HEK293 (cell line): ENCODE measurements at regions not wholly inside any gene's neighbourhood (a gene's known extent, or its start where the extent isn't known, plus 50 kb on each side); places are given as distances from the start of the nearest gene placed in this dataset.
A peak's percentile ranks its signal among the peaks of the same experiment; 100 is the strongest.

ENCODE experiments used
- CTCF ChIA-PET: fragments of 350-600 bp; formaldehyde crosslinking; extraction: SDS; loops from one replicate; lab custom pipeline; 2021; ENCODE audit warnings: antibody characterized with exemption; lab: Yijun Ruan, JAX
- POLR2A ChIA-PET: fragments of 300-600 bp; formaldehyde crosslinking; extraction: SDS; loops from one replicate; lab custom pipeline; 2020; ENCODE audit warnings: antibody characterized with exemption, inconsistent platforms; lab: Yijun Ruan, JAX
- H3K27ac ChIP-seq: fragments of 200-500 bp; sonication (Bioruptor generic); 2 replicates; pipeline ENCODE4 v1.5.1; 2014; ENCODE audit warnings: low read depth, low read length, control low read depth, inconsistent platforms; ENCODE audit errors: extremely low read depth
- H3K36me3 ChIP-seq, 2 experiments: fragments of 200-500 bp in 1 of 2; sonication (Bioruptor generic) in 1 of 2; 1 replicate in 1 of 2; 2 replicates in 1 of 2; pipeline ENCODE4 v1.5.1; 2014 to 2017; ENCODE audit warnings: inconsistent platforms in 2 of 2, low read length in 2 of 2; ENCODE audit not compliant: control insufficient read depth in 2 of 2, insufficient read depth in 1 of 2
- H3K4me1 ChIP-seq: fragments of 200-500 bp; sonication (Bioruptor generic); 2 replicates; pipeline ENCODE4 v1.5.1; 2014; ENCODE audit warnings: mild to moderate bottlenecking, low read length, inconsistent platforms; ENCODE audit not compliant: control insufficient read depth, insufficient read depth
- H3K4me3 ChIP-seq: 2 replicates; pipeline ENCODE4 v1.5.1; 2011; ENCODE audit warnings: low read depth, mild to moderate bottlenecking, control low read depth, low read length, moderate library complexity
- H3K9me3 ChIP-seq: fragments of 200-500 bp; sonication (Bioruptor generic); 2 replicates; pipeline ENCODE4 v1.5.1; 2014; ENCODE audit warnings: low read depth, low read length, inconsistent platforms; ENCODE audit not compliant: control insufficient read depth, insufficient read depth
- REPIN1 ChIP-seq: fragments of 450-650 bp; formaldehyde crosslinking; IDR thresholded peaks from 2 replicates; pipeline ENCODE4 v1.5.1; 2017; ENCODE audit warnings: missing biosample characterization, missing genetic modification characterization, low read depth
- ZBTB8A ChIP-seq: fragments of 450-650 bp; formaldehyde crosslinking; IDR thresholded peaks from 2 replicates; pipeline ENCODE4 v1.5.1; 2016; ENCODE audit warnings: missing biosample characterization, missing genetic modification characterization
- ZNF133 ChIP-seq: fragments of 450-650 bp; formaldehyde crosslinking; IDR thresholded peaks from 2 replicates; pipeline ENCODE4 v1.5.1; 2016; ENCODE audit warnings: missing biosample characterization, missing genetic modification characterization
- ZNF138 ChIP-seq: fragments of 450-650 bp; formaldehyde crosslinking; IDR thresholded peaks from 2 replicates; pipeline ENCODE4 v1.5.1; 2016; ENCODE audit warnings: missing biosample characterization, missing genetic modification characterization, borderline replicate concordance
- ZNF16 ChIP-seq: fragments of 450-650 bp; formaldehyde crosslinking; IDR thresholded peaks from 2 replicates; pipeline ENCODE4 v1.5.1; 2016; ENCODE audit warnings: low read depth, missing biosample characterization, missing genetic modification characterization
- ZNF169 ChIP-seq: fragments of 450-650 bp; formaldehyde crosslinking; IDR thresholded peaks from 2 replicates; pipeline ENCODE4 v1.5.1; 2016; ENCODE audit warnings: missing biosample characterization, missing genetic modification characterization
- ZNF24 ChIP-seq: fragments of 450-650 bp; formaldehyde crosslinking; IDR thresholded peaks from 2 replicates; pipeline ENCODE4 v1.5.1; 2016; ENCODE audit warnings: missing biosample characterization, missing genetic modification characterization
- ZNF292 ChIP-seq: fragments of 450-650 bp; formaldehyde crosslinking; IDR thresholded peaks from 2 replicates; pipeline ENCODE4 v1.5.1; 2016; ENCODE audit warnings: low read depth, missing biosample characterization, missing genetic modification characterization, borderline replicate concordance
- ZNF335 ChIP-seq: fragments of 450-650 bp; formaldehyde crosslinking; conservative IDR thresholded peaks from 2 replicates; pipeline ENCODE4 v1.5.1; 2016; ENCODE audit warnings: missing biosample characterization, missing genetic modification characterization
- ZNF341 ChIP-seq: fragments of 450-650 bp; formaldehyde crosslinking; IDR thresholded peaks from 2 replicates; pipeline ENCODE4; 2016; ENCODE audit warnings: low read depth, missing biosample characterization, missing genetic modification characterization
- ZNF529 ChIP-seq: fragments of 450-650 bp; formaldehyde crosslinking; IDR thresholded peaks from 2 replicates; pipeline ENCODE4 v1.5.1; 2017; ENCODE audit warnings: missing genetic modification characterization, missing biosample characterization; ENCODE audit not compliant: insufficient replicate concordance
- ZNF548 ChIP-seq: fragments of 450-650 bp; formaldehyde crosslinking; IDR thresholded peaks from 2 replicates; pipeline ENCODE4 v1.5.1; 2016; ENCODE audit warnings: missing biosample characterization, missing genetic modification characterization
- ZNF585B ChIP-seq: fragments of 450-650 bp; formaldehyde crosslinking; IDR thresholded peaks from 2 replicates; pipeline ENCODE4 v1.5.1; 2016; ENCODE audit warnings: missing biosample characterization, missing genetic modification characterization
- ZNF623 ChIP-seq: fragments of 450-650 bp; formaldehyde crosslinking; IDR thresholded peaks from 2 replicates; pipeline ENCODE4 v1.5.1; 2016; ENCODE audit warnings: missing biosample characterization, missing genetic modification characterization
- ZNF624 ChIP-seq: fragments of 450-650 bp; formaldehyde crosslinking; IDR thresholded peaks from 2 replicates; pipeline ENCODE4 v1.5.1; 2017; ENCODE audit warnings: missing biosample characterization, missing genetic modification characterization
- TF ChIP-seq, protein P1 (sequence below): fragments of 450-650 bp; formaldehyde crosslinking; IDR thresholded peaks from 2 replicates; pipeline ENCODE4 v1.5.1; 2016; ENCODE audit warnings: missing biosample characterization, missing genetic modification characterization, borderline replicate concordance

DNA sequence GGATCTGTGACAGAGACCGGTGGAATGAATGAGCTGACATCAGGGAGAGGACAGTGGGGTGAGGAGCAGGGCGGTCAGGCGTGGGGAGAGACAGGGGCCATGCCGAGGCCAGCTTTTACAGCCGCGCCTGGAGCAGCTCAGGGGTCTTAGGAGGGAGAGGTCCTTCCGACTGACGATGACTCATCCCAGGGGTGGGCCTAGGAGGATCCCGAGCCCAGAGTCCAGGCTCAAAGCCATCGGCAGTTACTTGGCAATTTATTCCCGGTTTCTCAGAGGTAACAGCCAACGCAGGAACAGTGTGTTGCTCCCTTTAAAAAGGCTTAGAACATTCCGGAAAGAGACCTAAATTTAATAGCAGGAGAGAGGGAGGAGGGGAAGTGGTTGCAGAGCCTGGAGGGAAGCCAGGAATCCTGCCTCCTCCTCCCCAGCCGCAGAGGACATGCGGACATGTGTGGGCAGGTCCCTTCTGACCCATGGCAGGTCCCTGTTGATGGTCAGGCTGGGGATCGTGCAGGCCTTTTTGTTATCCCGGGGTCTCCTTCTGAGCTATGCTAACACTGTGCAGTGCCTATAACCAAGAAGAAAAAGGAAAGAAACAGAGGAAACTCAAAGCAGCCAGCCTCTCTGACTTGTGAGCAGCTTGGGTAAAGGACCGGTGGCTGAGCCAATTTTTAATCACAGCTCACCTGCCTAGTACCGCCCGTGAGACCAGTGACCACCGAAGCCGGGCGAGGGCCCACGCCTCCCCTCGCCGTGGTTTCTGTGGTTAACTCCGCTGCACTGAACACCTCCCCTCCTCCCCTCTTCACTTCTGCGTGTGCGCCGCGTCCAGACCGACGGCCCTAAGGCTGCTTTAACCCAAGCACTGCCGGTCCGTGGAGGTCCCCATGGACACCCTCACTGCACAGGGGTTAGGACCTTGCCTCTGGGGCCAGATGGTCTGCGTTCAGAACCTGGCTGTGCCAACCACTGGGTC is 392.4 kb upstream of the PROK2 start:
- CTCF ChIA-PET, result interaction anchor here (0.7 kb wide), 1 partner anchor 14 kb away, joined by 3 read pairs; no protein-coding TSS in a partner anchor
- Histone ChIP-seq H3K9me3 (no peaks in the 10 kb centered on the region), H3K4me3 (no peak overlapping the region), H3K27ac (peak overlapping the region; percentile 63; the same call in 1 of the 2 replicates), H3K4me1 (peaks cover 5% of the 10 kb centered on the region), H3K36me3 (no peaks in the 10 kb centered on the region)
- POLR2A ChIA-PET, result no interaction called here
- peak; percentile 21; the same call in 1 of the 2 replicates for TF ChIP-seq ZNF341 (tag by site-specific recombination)
- TF ChIP-seq ZNF624 (tag by site-specific recombination), result no peak
- 0 out of 2 replicates have a peak, but pooled peaks have one; percentile 17 for TF ChIP-seq ZNF335 (tag by site-specific recombination)

DNA sequence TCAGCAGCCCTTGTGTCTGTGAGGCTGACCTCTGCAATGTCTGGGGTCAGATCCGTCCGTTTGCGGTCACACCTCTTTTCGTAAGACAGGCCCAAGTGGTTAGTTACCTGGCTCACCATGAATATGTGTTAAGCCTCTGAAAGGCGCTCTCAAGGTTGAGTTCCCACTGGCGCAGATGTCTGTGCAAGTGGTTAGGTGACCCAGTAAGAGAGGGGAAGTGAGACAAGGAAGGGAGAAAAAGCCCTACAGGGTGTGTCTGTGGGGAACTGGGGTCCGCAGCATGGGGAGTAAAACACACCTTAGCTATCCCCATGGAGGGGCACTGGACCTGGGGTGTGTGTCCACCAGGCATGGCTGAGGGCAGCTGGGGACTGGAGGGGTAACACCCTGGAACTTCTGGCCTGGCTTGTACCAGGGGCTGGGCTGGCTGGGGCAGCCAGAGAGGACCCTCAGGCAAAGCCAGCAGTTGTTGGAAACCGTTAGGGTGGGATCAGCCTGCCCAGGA is 391.6 kb upstream of the PROK2 start:
- no peaks in the 10 kb centered on the region for H3K36me3 ChIP-seq
- no peak for TF ChIP-seq ZNF16 (tag by site-specific recombination)
- ChIA-PET CTCF (interaction anchor here (0.7 kb wide), 1 partner anchor 15 kb away, joined by 3 read pairs; no protein-coding TSS in a partner anchor), POLR2A (no interaction called here)
- H3K4me3 ChIP-seq, result no peak overlapping the region
- peak overlapping the region; percentile 63; the same call in 1 of the 2 replicates for H3K27ac ChIP-seq
- no peaks in the 10 kb centered on the region for H3K9me3 ChIP-seq
- H3K4me1 ChIP-seq, result peaks cover 5% of the 10 kb centered on the region

DNA sequence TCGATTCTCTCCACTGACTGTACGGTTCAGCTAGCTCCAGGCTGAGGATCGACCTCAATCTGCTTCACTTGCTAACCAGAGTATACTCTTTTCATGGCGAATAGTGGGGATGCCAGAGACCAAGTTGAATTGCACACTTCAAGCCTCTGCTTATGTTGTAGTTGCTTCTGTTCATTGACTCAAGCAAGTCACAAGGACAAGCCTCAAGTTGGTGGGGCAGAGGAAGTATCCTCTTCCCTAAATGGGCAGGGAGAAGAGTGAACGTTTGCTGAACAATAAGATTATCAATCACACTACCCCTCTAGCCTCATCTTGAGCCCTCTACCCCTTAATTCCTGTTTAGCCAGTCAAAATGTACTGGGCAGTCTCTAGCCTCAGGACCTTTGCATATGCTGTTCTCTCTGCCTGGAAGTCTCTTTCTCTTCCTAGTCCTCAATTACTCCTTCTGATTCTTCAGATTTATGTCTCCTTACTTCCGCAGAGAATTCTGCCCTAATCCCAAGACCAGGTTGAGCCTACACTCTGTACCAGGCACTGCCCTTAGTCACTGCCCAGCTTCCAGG is 390.4 kb upstream of the PROK2 start:
- H3K27ac ChIP-seq, result no peak overlapping the region
- H3K4me3 ChIP-seq, result no peak overlapping the region
- H3K4me1 ChIP-seq, result peaks cover 5% of the 10 kb centered on the region
- no peaks in the 10 kb centered on the region for H3K9me3 ChIP-seq
- ChIA-PET POLR2A (no interaction called here), CTCF (no interaction called here)
- no peak for TF ChIP-seq ZNF138
- peak; percentile 90 for TF ChIP-seq ZNF623 (tag by site-specific recombination)
- TF ChIP-seq ZNF292 (tag by site-specific recombination), result no peak
- TF ChIP-seq REPIN1 (tag by site-specific recombination), result no peak
- TF ChIP-seq ZBTB8A, result no peak
- TF ChIP-seq ZNF24 (tag by site-specific recombination), result no peak
- no peak for TF ChIP-seq ZNF133 (tag by site-specific recombination)
- no peaks in the 10 kb centered on the region for H3K36me3 ChIP-seq

DNA sequence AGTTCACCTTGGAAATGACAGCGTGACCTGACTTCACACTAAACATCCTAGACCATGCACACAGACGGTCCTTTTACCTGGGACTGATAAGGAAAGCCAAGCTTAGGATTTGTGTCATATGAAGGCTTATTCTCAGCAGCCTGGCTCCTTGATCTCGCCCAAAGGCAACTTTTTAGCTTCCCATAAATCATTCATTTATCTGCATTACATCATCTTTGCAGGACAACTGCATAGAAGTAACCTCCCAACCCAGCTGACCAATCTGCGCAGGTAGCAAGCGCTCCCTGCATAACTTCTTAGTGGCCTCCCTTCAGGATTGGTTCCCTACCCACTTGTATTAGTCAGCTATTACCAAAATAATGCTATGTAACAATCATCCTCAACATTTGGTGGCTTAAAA is 389.9 kb upstream of the PROK2 start:
- POLR2A ChIA-PET, result no interaction called here
- Histone ChIP-seq H3K27ac (no peak overlapping the region), H3K4me3 (no peak overlapping the region), H3K9me3 (no peaks in the 10 kb centered on the region), H3K36me3 (no peaks in the 10 kb centered on the region), H3K4me1 (peaks cover 5% of the 10 kb centered on the region)
- TF ChIP-seq ZNF529 (tag by site-specific recombination) (no peak), ZNF548 (tag by site-specific recombination) (no peak), ZNF169 (tag by site-specific recombination) (no peak), ZNF585B (tag by site-specific recombination) (no peak)
- TF ChIP-seq, protein P1, sequence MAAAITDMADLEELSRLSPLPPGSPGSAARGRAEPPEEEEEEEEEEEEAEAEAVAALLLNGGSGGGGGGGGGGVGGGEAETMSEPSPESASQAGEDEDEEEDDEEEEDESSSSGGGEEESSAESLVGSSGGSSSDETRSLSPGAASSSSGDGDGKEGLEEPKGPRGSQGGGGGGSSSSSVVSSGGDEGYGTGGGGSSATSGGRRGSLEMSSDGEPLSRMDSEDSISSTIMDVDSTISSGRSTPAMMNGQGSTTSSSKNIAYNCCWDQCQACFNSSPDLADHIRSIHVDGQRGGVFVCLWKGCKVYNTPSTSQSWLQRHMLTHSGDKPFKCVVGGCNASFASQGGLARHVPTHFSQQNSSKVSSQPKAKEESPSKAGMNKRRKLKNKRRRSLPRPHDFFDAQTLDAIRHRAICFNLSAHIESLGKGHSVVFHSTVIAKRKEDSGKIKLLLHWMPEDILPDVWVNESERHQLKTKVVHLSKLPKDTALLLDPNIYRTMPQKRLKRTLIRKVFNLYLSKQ (tag by site-specific recombination), result no peak
- CTCF ChIA-PET, result no interaction called here
